HepG2 (cell line): ENCODE measurements at regions not wholly inside any gene's neighbourhood (a gene's known extent, or its start where the extent isn't known, plus 50 kb on each side); places are given as distances from the start of the nearest gene placed in this dataset.

ENCODE experiments used
- ATF7-NPFF ChIP-seq: sonication (generic); formaldehyde crosslinking; IDR thresholded peaks from 2 replicates; pipeline ENCODE4 v1.8.1; 2023; ENCODE audit warnings: mild to moderate bottlenecking, low read depth, missing genetic modification reagents, moderate library complexity
- PHF21A ChIP-seq: sonication (generic); formaldehyde crosslinking; IDR thresholded peaks from 2 replicates; pipeline ENCODE4 v1.5.0; 2020; ENCODE audit warnings: mild to moderate bottlenecking, missing genetic modification reagents
- RFX5 ChIP-seq: IDR thresholded peaks from 2 replicates; pipeline ENCODE4 v1.6.1; 2011; ENCODE audit warnings: low read depth, low read length, improper control_type of control experiment

DNA sequence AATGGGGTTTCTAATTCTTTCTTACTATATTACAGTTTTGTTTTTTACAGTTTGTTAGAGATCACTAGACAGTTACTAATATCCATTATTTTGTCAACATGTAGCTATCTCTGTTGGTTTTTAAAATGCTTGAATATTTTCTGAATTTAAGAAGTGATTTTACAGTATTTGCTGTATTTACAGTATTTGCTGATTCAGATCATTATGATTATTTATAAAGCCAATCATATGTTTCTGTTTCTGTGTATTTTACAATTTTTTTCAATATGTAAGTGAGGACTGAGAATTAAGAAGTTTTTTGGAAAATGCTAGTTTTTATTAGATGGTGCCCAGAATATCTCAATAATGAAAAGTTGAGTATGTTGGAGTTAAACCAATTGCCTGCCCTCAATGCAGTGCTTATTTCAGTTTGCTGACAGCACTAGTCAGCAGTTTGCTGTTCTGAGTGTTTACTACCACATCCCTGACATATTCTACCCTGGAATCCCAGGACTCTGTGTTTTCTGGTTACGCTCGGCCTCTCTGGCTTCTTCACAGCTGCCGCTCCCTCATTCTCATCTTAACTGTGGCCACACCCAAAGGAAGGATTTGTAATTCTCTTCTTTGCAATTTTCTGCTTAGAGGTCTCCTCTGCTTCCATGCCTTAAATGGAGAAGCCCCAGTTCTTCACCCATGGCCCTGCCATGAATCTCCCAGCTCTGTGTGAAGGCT lies 68.0 kb upstream of the BACH1 start:
- TF ChIP-seq PHF21A (CRISPR knock-in tag) (no peak), RFX5 (no peak), ATF7-NPFF (no peak)
